DND-41 (cell line): ENCODE measurements at regions not wholly inside any gene's neighbourhood (a gene's known extent, or its start where the extent isn't known, plus 50 kb on each side); places are given as distances from the start of the nearest gene placed in this dataset.

Experiments used
- ATAC-seq: fragments of 200-7000 bp; cut with Tn5 transposase; 3 replicates; pipeline ENCODE4 v1.9.1; 2021; ENCODE audit warnings: low read depth; ENCODE audit not compliant: insufficient read depth
- DNase-seq: peaks from one replicate; pipeline ENCODE4 v3.0.0-alpha.2; 2020
- H2AFZ ChIP-seq: 2 replicates; pipeline ENCODE4 v1.6.0; 2012; ENCODE audit warnings: low read depth, low read length
- H3K27ac ChIP-seq: 2 replicates; pipeline ENCODE4 v1.5.1; 2012; ENCODE audit warnings: low read length, inconsistent platforms
- H3K27me3 ChIP-seq: fragments of 200-600 bp; sonication (generic); 2 replicates; pipeline ENCODE4 v1.6.0; 2012; ENCODE audit warnings: low read length, mild to moderate bottlenecking, inconsistent platforms; ENCODE audit not compliant: insufficient read depth, poor library complexity
- H3K36me3 ChIP-seq: 2 replicates; pipeline ENCODE4 v1.5.1; 2012; ENCODE audit warnings: low read length, inconsistent platforms; ENCODE audit not compliant: insufficient read depth
- H3K4me1 ChIP-seq: 2 replicates; pipeline ENCODE4 v1.5.1; 2012; ENCODE audit warnings: mild to moderate bottlenecking, low read length; ENCODE audit not compliant: insufficient read depth
- H3K4me2 ChIP-seq: 2 replicates; pipeline ENCODE4 v1.6.0; 2012; ENCODE audit warnings: mild to moderate bottlenecking, moderate library complexity, low read length, inconsistent platforms; ENCODE audit not compliant: insufficient read depth
- H3K4me3 ChIP-seq, 2 experiments: fragments of 200-600 bp in 1 of 2; shearing (Covaris generic) in 1 of 2; 2 replicates each; pipeline ENCODE4 v1.5.1; 2012 to 2016; ENCODE audit warnings: inconsistent platforms in 2 of 2, low read length in 2 of 2, mild to moderate bottlenecking in 2 of 2, low read depth in 1 of 2, moderate library complexity in 1 of 2
- H3K79me2 ChIP-seq: 2 replicates; pipeline ENCODE4 v1.6.0; 2012; ENCODE audit warnings: low read length, inconsistent platforms; ENCODE audit not compliant: insufficient read depth
- H3K9ac ChIP-seq: 2 replicates; pipeline ENCODE4 v1.6.0; 2012; ENCODE audit warnings: low read depth, mild to moderate bottlenecking, inconsistent platforms, low read length, moderate library complexity
- H3K9me3 ChIP-seq: 2 replicates; pipeline ENCODE4 v1.5.1; 2012; ENCODE audit warnings: low read length, moderate library complexity, mild to moderate bottlenecking, inconsistent platforms; ENCODE audit not compliant: insufficient read depth, severe bottlenecking
- H4K20me1 ChIP-seq: 2 replicates; pipeline ENCODE4 v1.6.0; 2012; ENCODE audit warnings: low read length; ENCODE audit not compliant: insufficient read depth
- CTCF ChIP-seq: IDR thresholded peaks from 2 replicates; pipeline ENCODE4 v1.5.1; 2012; ENCODE audit warnings: borderline replicate concordance, low read length, moderate library complexity, mild to moderate bottlenecking; ENCODE audit not compliant: poor library complexity, severe bottlenecking; ENCODE audit errors: extremely low read depth
- EZH2 ChIP-seq: IDR thresholded peaks from 3 replicates; pipeline ENCODE4 v1.6.1; 2012; ENCODE audit warnings: borderline replicate concordance, low read depth, mild to moderate bottlenecking, moderate library complexity, low read length, inconsistent platforms; ENCODE audit not compliant: severe bottlenecking

- H3K4me3 ChIP-seq = no peak overlapping the region
- no peaks in the 10 kb centered on the region for H3K4me1 ChIP-seq
- ATAC-seq (no peak), DNase-seq (no peak)
- H3K36me3 ChIP-seq = no peaks in the 10 kb centered on the region
- no peaks in the 10 kb centered on the region for H3K79me2 ChIP-seq
- H3K27ac ChIP-seq = no peak overlapping the region
- no peak overlapping the region for H3K4me2 ChIP-seq
- H4K20me1 ChIP-seq = no peaks in the 10 kb centered on the region
- TF ChIP-seq EZH2 (no peak), CTCF (no peak)
- peaks cover 6% of the 10 kb centered on the region for H3K27me3 ChIP-seq
- H3K9me3 ChIP-seq = no peaks in the 10 kb centered on the region
- no peak overlapping the region for H3K9ac ChIP-seq
- H2AFZ ChIP-seq = no peak overlapping the region
Measured at GRCh38 chr16:77571115-77571862, 136.5 kb upstream of the ADAMTS18 start.

- Histone ChIP-seq H3K4me2 (no peak overlapping the region), H3K79me2 (no peaks in the 10 kb centered on the region), H2AFZ (no peak overlapping the region), H3K9ac (no peak overlapping the region), H3K27me3 (peaks cover 2% of the 10 kb centered on the region), H3K27ac (no peak overlapping the region), H3K4me1 (no peaks in the 10 kb centered on the region), H3K9me3 (no peaks in the 10 kb centered on the region), H3K4me3 (no peak overlapping the region), H3K36me3 (no peaks in the 10 kb centered on the region), H4K20me1 (no peaks in the 10 kb centered on the region)
- ATAC-seq = no peak
- DNase-seq = no peak
- TF ChIP-seq CTCF (no peak), EZH2 (no peak)
Measured at GRCh38 chr16:77574867-77575624, 140.2 kb upstream of the ADAMTS18 start.

GRCh38 chr16:77579351-77579891 lies 142.9 kb upstream of the NUDT7 start:
- DNase-seq (no peak), ATAC-seq (no peak)
- H3K9me3 ChIP-seq = no peaks in the 10 kb centered on the region
- no peaks in the 10 kb centered on the region for H3K36me3 ChIP-seq
- H3K4me1 ChIP-seq = no peaks in the 10 kb centered on the region
- H2AFZ ChIP-seq = no peak overlapping the region
- peaks cover 9% of the 10 kb centered on the region for H3K27me3 ChIP-seq
- no peaks in the 10 kb centered on the region for H3K79me2 ChIP-seq
- H4K20me1 ChIP-seq = no peaks in the 10 kb centered on the region
- no peak overlapping the region for H3K9ac ChIP-seq
- H3K4me2 ChIP-seq = no peak overlapping the region
- no peak overlapping the region for H3K27ac ChIP-seq
- no peak for TF ChIP-seq CTCF
- TF ChIP-seq EZH2 = no peak
- no peak overlapping the region for H3K4me3 ChIP-seq
